IMR-90 (cell line): ENCODE measurements at regions not wholly inside any gene's neighbourhood (a gene's known extent, or its start where the extent isn't known, plus 50 kb on each side); places are given as distances from the start of the nearest gene placed in this dataset.
A peak's percentile ranks its signal among the peaks of the same experiment; 100 is the strongest.

Experiments
- ATAC-seq: fragments of 200-7000 bp; cut with Tn5 transposase; 2 replicates; pipeline ENCODE4 v1.9.1; 2020; ENCODE audit warnings: low read depth, mild to moderate bottlenecking, moderate library complexity
- BruUV-seq: library from RNA; stranded (reverse); fragments of 400-500 nt; replicated peaks from 2 replicates; lab custom pipeline; 2021; lab: Mats Ljungman, UMichigan
- CTCF ChIA-PET: fragments of 300-600 bp; formaldehyde crosslinking; extraction: SDS; loops from one replicate; lab custom pipeline; 2021; ENCODE audit warnings: antibody characterized with exemption; lab: Yijun Ruan, JAX
- POLR2A ChIA-PET: fragments of 300-600 bp; sonication (Branson Sonifier 250); formaldehyde crosslinking; loops from one replicate; lab custom pipeline; 2022; ENCODE audit warnings: antibody characterized with exemption; ENCODE audit not compliant: unreplicated experiment; lab: Charles Lee
- DNase-seq: peaks from one replicate; pipeline ENCODE4 v3.0.0; 2013
- H2AFZ ChIP-seq: replicated peaks from 2 replicates; pipeline ENCODE3; 2013; ENCODE audit warnings: low read length, mild to moderate bottlenecking; ENCODE audit not compliant: poor library complexity
- H2AK5ac ChIP-seq: 2 replicates; pipeline ENCODE4 v1.6.1; 2013; ENCODE audit warnings: low read depth, low read length, inconsistent platforms
- H2AK9ac ChIP-seq: replicated peaks from 2 replicates; pipeline ENCODE3; 2013; ENCODE audit warnings: mild to moderate bottlenecking, low read depth, low read length, moderate library complexity; ENCODE audit not compliant: poor library complexity
- H2BK120ac ChIP-seq: 2 replicates; pipeline ENCODE4 v1.6.1; 2013; ENCODE audit warnings: low read depth, low read length, inconsistent platforms
- H2BK15ac ChIP-seq: 3 replicates; pipeline ENCODE4 v1.6.1; 2013; ENCODE audit warnings: low read depth, low read length, inconsistent platforms
- H2BK20ac ChIP-seq: 2 replicates; pipeline ENCODE4 v1.6.1; 2013; ENCODE audit warnings: low read depth, mild to moderate bottlenecking, inconsistent platforms, low read length, moderate library complexity
- H2BK5ac ChIP-seq: 2 replicates; pipeline ENCODE4 v1.6.1; 2013; ENCODE audit warnings: mild to moderate bottlenecking, low read depth, low read length, inconsistent platforms; ENCODE audit not compliant: poor library complexity, severe bottlenecking
- H3K14ac ChIP-seq: replicated peaks from 2 replicates; pipeline ENCODE4 v1.6.1; 2013; ENCODE audit warnings: low read depth, low read length, inconsistent platforms
- H3K18ac ChIP-seq: 2 replicates; pipeline ENCODE4 v1.6.1; 2013; ENCODE audit warnings: low read depth, low read length, control low read depth
- H3K23ac ChIP-seq: 2 replicates; pipeline ENCODE4 v1.6.1; 2013; ENCODE audit warnings: low read depth, low read length, inconsistent platforms
- H3K27ac ChIP-seq: 2 replicates; pipeline ENCODE4 v1.5.1; 2013; ENCODE audit warnings: mild to moderate bottlenecking, control low read depth, low read length; ENCODE audit not compliant: insufficient read depth
- H3K27me3 ChIP-seq: 2 replicates; pipeline ENCODE4 v1.6.1; 2013; ENCODE audit warnings: low read length; ENCODE audit not compliant: control insufficient read depth, insufficient read depth
- H3K36me3 ChIP-seq: 2 replicates; pipeline ENCODE4 v1.6.1; 2013; ENCODE audit warnings: low read length, mixed read lengths; ENCODE audit not compliant: control insufficient read depth, insufficient read depth
- H3K4ac ChIP-seq: 2 replicates; pipeline ENCODE4 v1.6.1; 2013; ENCODE audit warnings: low read depth, low read length, inconsistent platforms
- H3K4me1 ChIP-seq: 2 replicates; pipeline ENCODE4 v1.6.1; 2013; ENCODE audit warnings: low read length, mixed read lengths; ENCODE audit not compliant: control insufficient read depth, insufficient read depth
- H3K4me2 ChIP-seq: 2 replicates; pipeline ENCODE4 v1.6.1; 2013; ENCODE audit warnings: low read depth, mild to moderate bottlenecking, control low read depth, low read length, moderate library complexity
- H3K4me3 ChIP-seq: 2 replicates; pipeline ENCODE4 v1.5.1; 2013; ENCODE audit warnings: low read depth, mild to moderate bottlenecking, control low read depth, low read length, moderate library complexity; ENCODE audit not compliant: insufficient read depth
- H3K56ac ChIP-seq: 2 replicates; pipeline ENCODE4 v1.6.1; 2013; ENCODE audit warnings: low read length, inconsistent platforms; ENCODE audit not compliant: insufficient read depth; ENCODE audit errors: extremely low read depth
- H3K79me1 ChIP-seq, 2 experiments: 2 replicates each; pipeline ENCODE4 v1.6.1; 2013; ENCODE audit warnings: low read length in 2 of 2, inconsistent platforms in 1 of 2, low read depth in 1 of 2
- H3K9ac ChIP-seq: 2 replicates; pipeline ENCODE4 v1.6.1; 2013; ENCODE audit warnings: low read depth, low read length, control low read depth
- H3K9me1 ChIP-seq: 2 replicates; pipeline ENCODE4 v1.6.1; 2013; ENCODE audit warnings: low read length, inconsistent platforms; ENCODE audit not compliant: insufficient read depth
- H3K9me3 ChIP-seq: 2 replicates; pipeline ENCODE4 v1.6.1; 2013; ENCODE audit warnings: low read length; ENCODE audit not compliant: control insufficient read depth, insufficient read depth
- H4K20me1 ChIP-seq: 2 replicates; pipeline ENCODE4 v1.6.1; 2013; ENCODE audit warnings: low read length, inconsistent platforms; ENCODE audit not compliant: insufficient read depth
- H4K5ac ChIP-seq: 2 replicates; pipeline ENCODE4 v1.6.1; 2013; ENCODE audit warnings: mild to moderate bottlenecking, low read depth, low read length, control low read depth
- H4K8ac ChIP-seq, 2 experiments: 2 replicates each; pipeline ENCODE4 v1.6.1; 2013; ENCODE audit warnings: low read depth in 2 of 2, low read length in 2 of 2, control low read depth in 1 of 2, inconsistent platforms in 1 of 2
- H4K91ac ChIP-seq: 2 replicates; pipeline ENCODE4 v1.6.1; 2013; ENCODE audit warnings: low read depth, low read length, inconsistent platforms; ENCODE audit not compliant: insufficient read depth
- CHD1 ChIP-seq: IDR thresholded peaks from 2 replicates; pipeline ENCODE4 v1.6.1; 2012; ENCODE audit warnings: low read depth, low read length, improper control_type of control experiment
- WGBS, 2 experiments: methylation state at CpG; one replicate each; pipeline versions ENCODE4 v1.1.5 to v1.1.7; 2013; ENCODE audit warnings: missing lambda C conversion rate in 2 of 2; ENCODE audit not compliant: insufficient read length in 1 of 2; ENCODE audit errors: extremely low coverage in 2 of 2; 5-methylcytosine and 5-hydroxymethylcytosine counted together
- dilution Hi-C: fragments of 300-500 bp; cut with HindIII; formaldehyde crosslinking; loops from one replicate; pipeline ENCODE4 v1.14.3; 2018; ENCODE audit warnings: low sequenced_read_pairs; ENCODE audit not compliant: unreplicated experiment
- in situ Hi-C: fragments of 300-500 bp; cut with MboI; formaldehyde crosslinking; loops from 3 replicates; pipeline ENCODE4 v1.14.3; 2019; ENCODE audit warnings: low sequenced_read_pairs, inconsistent platforms, mixed read lengths
- intact Hi-C: fragments of 100-400 bp; cut with micrococcal nuclease; formaldehyde crosslinking; loops from 2 replicates; pipeline ENCODE4 v1.10.0; 2022

DNA sequence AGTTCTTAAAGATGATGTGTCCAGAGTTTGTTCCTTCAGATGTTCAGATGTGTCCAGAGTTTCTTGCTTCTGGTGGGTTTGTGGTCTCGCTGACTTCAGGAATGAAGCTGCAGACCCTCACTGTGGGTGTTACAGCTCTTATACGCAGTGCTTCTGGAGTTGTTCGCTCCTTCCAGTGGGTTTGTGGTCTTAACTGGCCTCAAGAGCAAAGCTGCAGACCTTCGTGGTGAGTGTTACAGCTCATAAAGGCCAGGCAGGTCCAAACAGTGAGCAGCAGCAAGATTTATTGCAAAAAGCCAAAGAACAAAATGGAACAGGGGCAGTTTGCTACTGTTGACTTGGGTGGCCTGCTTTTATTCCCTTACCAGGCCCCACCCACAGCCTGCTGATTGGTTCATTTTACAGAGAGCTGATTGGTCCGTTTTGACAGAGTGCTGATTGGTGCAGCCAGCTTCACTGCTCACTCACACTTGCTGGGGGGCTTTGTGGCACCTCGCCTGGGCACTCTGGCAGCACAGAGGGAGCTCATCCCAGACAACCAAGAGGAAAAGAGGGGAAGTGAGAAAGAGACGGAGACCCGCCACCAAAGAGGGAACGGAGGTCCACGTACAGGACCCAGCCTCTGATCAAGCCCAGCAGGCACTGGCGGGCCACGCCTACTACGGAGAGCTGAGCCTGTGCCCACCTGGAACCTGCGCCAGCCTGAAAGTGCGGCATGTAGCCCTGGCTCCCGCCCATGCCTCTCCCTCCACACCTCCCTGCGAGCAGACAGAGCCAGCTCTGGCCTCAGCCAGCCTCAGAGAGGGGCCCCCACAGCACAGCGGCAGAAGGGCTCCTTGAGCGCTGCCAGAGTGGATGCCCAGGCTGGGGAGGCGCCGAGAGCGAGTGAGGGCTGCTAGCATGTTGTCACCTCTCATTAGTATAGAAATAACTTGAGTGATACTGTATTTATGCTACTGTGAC, 55.8 kb upstream of the SEMA3C start:
- no peak for TF ChIP-seq CHD1
- Histone ChIP-seq H3K9ac (no peak overlapping the region), H3K18ac (no peak overlapping the region), H2BK15ac (no peak overlapping the region), H3K56ac (no peak overlapping the region), H3K27ac (no peak overlapping the region), H3K4me3 (no peak overlapping the region), H3K9me3 (peaks cover 7% of the 10 kb centered on the region), H2BK20ac (no peak overlapping the region), H3K27me3 (no peaks in the 10 kb centered on the region), H3K79me1 (no peaks in the 10 kb centered on the region), H3K23ac (no peak overlapping the region), H2BK120ac (no peak overlapping the region), H3K4me1 (no peaks in the 10 kb centered on the region), H3K14ac (no peak overlapping the region), H3K4ac (no peak overlapping the region), H2BK5ac (no peak overlapping the region), H3K9me1 (no peaks in the 10 kb centered on the region), H4K20me1 (no peaks in the 10 kb centered on the region), H2AFZ (peak overlapping the region; percentile 32), H4K91ac (no peak overlapping the region), H4K5ac (no peak overlapping the region), H2AK9ac (no peak overlapping the region), H2AK5ac (no peak overlapping the region), H3K4me2 (no peak overlapping the region), H4K8ac (no peak overlapping the region), H3K36me3 (no peaks in the 10 kb centered on the region)
- DNase-seq (no peak), ATAC-seq (no peak)
- in situ Hi-C loops (no loop called here), dilution Hi-C loops (no loop called here), intact Hi-C loops (no loop called here)
- WGBS, 2 experiments, result 83% methylated on average over 2 of the region's 22 CpGs; no CpG with 5 or more reads in 1 of the 2 experiments
- no TSS peak for BruUV-seq
- ChIA-PET CTCF (no interaction called here), POLR2A (no interaction called here)
